GM23248 (cell line): ENCODE measurements at regions not wholly inside any gene's neighbourhood (a gene's known extent, or its start where the extent isn't known, plus 50 kb on each side); places are given as distances from the start of the nearest gene placed in this dataset.

Experiments used
- EZH2 ChIP-seq: fragments of 200-600 bp; sonication (generic); IDR thresholded peaks from 2 replicates; pipeline ENCODE4 v1.6.1; 2018; ENCODE audit warnings: antibody characterized with exemption, mild to moderate bottlenecking; ENCODE audit not compliant: insufficient read depth, poor library complexity, severe bottlenecking
- EZH2phosphoT487 ChIP-seq: fragments of 200-600 bp; sonication (generic); IDR thresholded peaks from 2 replicates; pipeline ENCODE4 v1.6.1; 2018; ENCODE audit warnings: antibody characterized with exemption, moderate library complexity, mild to moderate bottlenecking, low read depth; ENCODE audit not compliant: insufficient read depth

GRCh38 chr9:134539586-134540194, 101.9 kb upstream of the COL5A1 start:
- TF ChIP-seq EZH2 (no peak), EZH2phosphoT487 (no peak)
